ENCODE measurements at regions not wholly inside any gene's neighbourhood (a gene's known extent, or its start where the extent isn't known, plus 50 kb on each side); places are given as distances from the start of the nearest gene placed in this dataset.

- Histone ChIP-seq H3K36me3 (replicated peaks in 1 of 2; ENCODE audit: control insufficient read depth in 1 of 2, insufficient read depth in 2 of 2, low read length in 2 of 2) (no peaks in the 10 kb centered on the region), H4K20me1 (ENCODE audit: insufficient read depth, low read length) (no peaks in the 10 kb centered on the region), H2AFZ (ENCODE audit: low read length) (no peak overlapping the region), H3K4me2 (ENCODE audit: low read depth, low read length) (no peak overlapping the region), H3K9ac (ENCODE audit: insufficient read depth, low read depth, low read length) (no peak overlapping the region), H3K27ac (ENCODE audit: extremely low read length, insufficient read depth, low read length) (no peak overlapping the region), H3K9me3 (ENCODE audit: low read length) (peaks cover 93% of the 10 kb centered on the region), H3K4me3 (replicated peaks in 1 of 3; ENCODE audit: insufficient read depth in 1 of 3, low read depth in 2 of 3, low read length in 3 of 3) (no peak overlapping the region), H3K27me3 (ENCODE audit: control insufficient read depth in 1 of 2, insufficient read depth in 2 of 2, low read length in 2 of 2) (no peaks in the 10 kb centered on the region), H3K79me2 (ENCODE audit: insufficient read depth, low read length) (no peaks in the 10 kb centered on the region), H3K4me1 (ENCODE audit: insufficient read depth, low read length) (no peaks in the 10 kb centered on the region)
- POLR2A ChIA-PET = no interaction called here
- no peak for DNase-seq (ENCODE audit: low spot score)
- FAIRE-seq = no peak
- intact Hi-C loops (cut with micrococcal nuclease; ENCODE audit: unreplicated experiment) = no loop called here
- no TSS peak for BruUV-seq (replicated peaks)
- WGBS (ENCODE audit: low lambda C conversion rate) = 0% methylated on average over 2 of the region's 2 CpGs
- CTCF ChIA-PET (ENCODE audit: low intra/inter-chr PET ratio, low total read pairs) = no interaction called here
- ATAC-seq = no peak
- in situ Hi-C loops (cut with HindIII; ENCODE audit: extremely low pct_ligation_motif_present, low pct_unique_long_range_greater_than_20kb) = no loop called here
- TF ChIP-seq MEF2D (CRISPR knock-in tag; IDR thresholded peaks at IDR 0.05) (no peak), KLF15 (CRISPR knock-in tag; IDR thresholded peaks at IDR 0.05; ENCODE audit: borderline replicate concordance) (no peak), MAF1 (CRISPR knock-in tag; IDR thresholded peaks at IDR 0.05; ENCODE audit: borderline replicate concordance) (no peak), EZH2 (conservative IDR thresholded peaks at IDR 0.05; ENCODE audit: low read depth, low read length) (no peak), UBTF (CRISPR knock-in tag; IDR thresholded peaks at IDR 0.05) (no peak), FOXJ3 (CRISPR knock-in tag; IDR thresholded peaks at IDR 0.05; ENCODE audit: borderline replicate concordance) (no peak), ZEB1 (IDR thresholded peaks at IDR 0.05; ENCODE audit: insufficient replicate concordance, low read depth) (no peak), ZNF558 (CRISPR knock-in tag; IDR thresholded peaks at IDR 0.05; ENCODE audit: borderline replicate concordance) (no peak), SP1 (IDR thresholded peaks at IDR 0.05) (no peak), SP1 (CRISPR knock-in tag; IDR thresholded peaks at IDR 0.05) (no peak), ZSCAN20 (CRISPR knock-in tag; IDR thresholded peaks at IDR 0.05; ENCODE audit: borderline replicate concordance) (no peak), FOXP4 (CRISPR knock-in tag; IDR thresholded peaks at IDR 0.05) (no peak), ZSCAN12 (CRISPR knock-in tag; IDR thresholded peaks at IDR 0.05) (no peak), ZNF646 (CRISPR knock-in tag; IDR thresholded peaks at IDR 0.05) (no peak), CREM (IDR thresholded peaks at IDR 0.05) (no peak), CREM (CRISPR knock-in tag; IDR thresholded peaks at IDR 0.05) (no peak), DNMT3B (CRISPR knock-in tag; conservative IDR thresholded peaks at IDR 0.05) (no peak)
Measured at GRCh38 chr6:40131675-40132074, 197.4 kb upstream of the MOCS1 start.
